HuH-7 (cell line): ENCODE measurements at regions not wholly inside any gene's neighbourhood (a gene's known extent, or its start where the extent isn't known, plus 50 kb on each side); places are given as distances from the start of the nearest gene placed in this dataset.
"Not testable (repeated sequence)": the region's sequence is repeated elsewhere in the genome, so short reads cannot be mapped to it uniquely, and the experiment has no call there.

Source experiments
- DNase-seq: peaks from one replicate; pipeline ENCODE4 v3.0.0; 2011; ENCODE audit warnings: low spot score

DNA sequence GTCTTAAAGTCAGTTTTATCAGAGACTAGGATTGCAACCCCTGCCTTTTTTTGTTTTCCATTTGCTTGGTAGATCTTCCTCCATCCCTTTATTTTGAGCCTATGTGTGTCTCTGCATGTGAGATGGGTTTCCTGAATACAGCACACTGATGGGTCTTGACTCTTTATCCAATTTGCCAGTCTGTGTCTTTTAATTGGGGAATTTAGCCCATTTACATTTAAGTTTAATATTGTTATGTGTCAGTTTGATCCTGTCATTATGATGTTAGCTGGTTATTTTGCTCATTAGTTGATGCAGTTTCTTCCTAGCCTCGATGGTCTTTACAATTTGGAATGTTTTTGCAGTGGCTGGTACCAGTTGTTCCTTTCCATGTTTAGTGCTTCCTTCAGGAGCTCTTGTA, 93.3 kb upstream of the GALNT18 start:
- not testable (repeated sequence) for DNase-seq

DNA sequence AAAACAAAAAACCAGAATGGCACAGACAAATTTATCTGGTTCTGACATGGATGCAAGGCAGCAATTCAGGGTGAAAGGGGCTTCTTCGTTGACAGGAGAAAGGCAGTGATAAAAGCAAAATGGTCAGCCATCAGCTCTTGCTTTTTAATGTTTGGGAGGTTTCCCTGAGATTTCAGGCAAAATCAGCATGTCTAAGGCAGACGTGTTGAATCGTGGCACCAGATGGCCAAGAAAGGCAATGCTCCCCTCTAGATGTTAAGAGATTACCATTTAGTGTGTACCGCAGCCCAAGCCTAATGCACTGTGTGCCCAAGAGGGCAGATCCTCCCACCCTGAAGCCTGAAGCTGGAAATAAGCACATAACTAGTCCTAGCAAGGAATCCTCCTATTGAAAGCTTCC, 88.8 kb upstream of the GALNT18 start:
- DNase-seq, result no peak

DNA sequence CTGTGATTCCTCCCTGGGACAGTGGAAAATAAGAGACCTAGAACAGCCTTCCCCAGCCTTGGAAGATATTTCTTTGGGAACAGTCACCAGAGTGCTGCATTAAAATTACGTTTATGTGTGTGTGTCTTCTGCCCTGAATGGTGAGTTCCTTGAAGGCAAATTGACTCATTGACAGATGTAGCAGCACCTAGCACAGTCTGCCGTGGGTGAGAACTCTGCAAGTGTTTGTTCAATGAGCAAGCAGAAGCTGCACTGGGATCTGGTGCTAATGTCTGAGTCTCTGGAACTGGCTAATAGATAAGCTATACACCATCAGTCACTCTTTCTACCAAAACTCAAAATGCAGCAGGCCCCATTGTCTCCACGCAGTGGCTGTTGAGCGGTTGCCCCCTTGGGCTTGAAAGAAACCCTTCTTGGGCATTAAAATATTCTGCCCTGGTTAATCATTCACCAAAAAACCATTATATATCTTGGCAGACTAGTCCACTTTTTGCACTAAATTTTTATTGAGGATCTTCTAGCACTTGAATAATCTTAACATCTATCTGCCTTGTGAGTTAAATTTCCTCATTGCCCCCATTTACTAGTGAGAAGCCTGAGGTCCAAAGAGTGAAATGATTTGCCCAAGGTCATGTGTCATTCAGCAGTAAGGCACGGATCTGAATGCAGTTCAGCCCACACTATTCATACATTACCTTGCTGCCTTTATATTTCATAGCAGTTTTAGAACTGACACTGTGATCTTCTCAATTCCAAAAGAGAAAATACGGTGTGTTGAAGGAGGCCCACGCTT, 87.8 kb upstream of the GALNT18 start:
- DNase-seq, result no peak

DNA sequence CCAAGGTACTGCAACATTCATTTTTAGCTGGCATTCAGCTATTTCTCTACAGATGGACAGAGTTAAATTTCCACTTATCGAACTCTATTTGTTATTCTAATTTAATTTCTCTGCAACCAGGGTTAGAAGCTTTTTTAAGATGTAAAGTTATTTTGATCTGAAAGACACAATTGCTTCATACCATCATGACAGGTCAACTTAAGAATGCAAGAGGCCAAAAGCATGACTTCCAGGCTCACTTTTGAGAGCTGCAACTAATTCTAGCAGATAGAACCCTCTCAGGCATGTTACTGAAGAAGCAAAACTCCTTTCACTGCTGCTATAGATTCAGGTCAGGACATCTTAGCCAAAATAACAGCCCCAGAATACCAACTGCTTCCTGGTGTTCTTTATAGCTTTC, 86.5 kb upstream of the GALNT18 start:
- DNase-seq, result no peak

DNA sequence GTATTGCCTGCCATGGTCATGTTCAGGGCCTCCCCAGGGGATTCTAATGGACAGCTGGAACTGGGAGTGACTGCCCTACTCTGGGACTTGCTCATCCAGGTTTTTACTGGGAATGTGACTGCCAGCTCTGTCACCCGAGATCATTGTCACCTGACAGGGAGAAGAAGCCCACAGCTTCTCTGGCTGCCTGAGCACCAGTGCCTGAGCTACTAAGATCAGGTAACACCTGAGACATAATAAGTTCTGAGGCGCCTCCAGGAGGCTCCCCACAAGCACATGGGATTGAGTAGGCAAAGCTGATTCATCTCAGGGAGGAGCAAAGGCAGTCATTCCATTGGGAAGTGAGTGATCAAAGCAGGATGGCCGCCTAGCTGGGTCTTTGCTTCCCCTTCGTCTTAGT, 84.2 kb upstream of the GALNT18 start:
- no peak for DNase-seq

DNA sequence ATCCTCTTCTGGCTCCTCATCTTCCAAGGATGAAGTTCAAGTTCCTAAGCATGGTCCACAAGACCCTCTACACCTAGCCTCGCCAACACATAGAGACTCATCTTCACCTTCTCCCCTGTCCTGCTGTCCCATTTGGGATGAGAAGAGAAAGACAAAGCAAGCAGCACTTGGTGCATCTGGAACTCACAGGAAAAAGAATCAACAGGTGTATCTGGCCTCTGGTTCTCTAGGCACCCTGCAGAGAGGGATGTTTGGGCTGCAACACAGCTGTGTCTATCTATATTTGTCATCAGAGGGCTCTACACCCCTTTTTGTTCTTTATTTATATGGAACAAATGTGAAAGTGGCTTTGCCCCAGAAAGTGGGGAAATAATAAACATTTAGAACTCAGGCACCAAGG, 82.1 kb upstream of the GALNT18 start:
- DNase-seq, result no peak

DNA sequence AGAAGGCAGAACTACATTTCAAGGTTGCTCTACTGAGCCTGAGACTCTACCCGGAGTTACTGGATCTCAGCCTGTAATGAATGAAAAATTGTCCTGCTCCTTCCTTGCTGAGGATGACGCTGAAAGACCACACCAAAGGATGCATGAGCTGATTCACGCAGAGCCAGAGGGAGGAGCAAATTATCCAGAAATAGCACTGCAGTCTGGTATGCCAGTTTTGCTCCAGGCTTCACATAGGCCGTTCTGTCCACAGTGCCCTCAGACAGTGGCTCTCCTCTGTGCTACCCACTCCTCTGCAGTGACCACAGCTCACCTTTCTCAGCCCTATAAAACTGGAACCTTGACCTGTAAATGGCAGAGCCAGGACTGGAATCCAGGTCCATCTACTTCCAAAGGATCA, 79.3 kb upstream of the GALNT18 start:
- DNase-seq, result no peak

DNA sequence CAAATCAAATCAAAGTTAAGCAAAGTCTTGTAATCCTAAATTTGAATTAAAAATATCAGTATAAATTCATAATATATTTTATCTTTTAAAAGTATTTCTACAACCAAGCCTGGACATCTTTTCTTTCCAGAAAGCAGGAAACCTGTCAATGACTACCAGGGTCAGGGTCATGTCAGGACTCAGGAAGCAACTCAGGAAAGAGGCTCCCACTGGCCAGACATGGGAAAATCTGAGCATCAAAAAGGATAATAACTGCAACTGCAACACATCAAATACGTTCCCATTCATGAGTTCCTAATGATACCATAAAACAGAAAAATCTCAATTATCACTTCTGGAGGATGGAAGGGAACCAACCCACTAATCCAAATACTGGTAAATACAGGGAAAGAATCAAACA, 76.0 kb upstream of the GALNT18 start:
- DNase-seq, result no peak

DNA sequence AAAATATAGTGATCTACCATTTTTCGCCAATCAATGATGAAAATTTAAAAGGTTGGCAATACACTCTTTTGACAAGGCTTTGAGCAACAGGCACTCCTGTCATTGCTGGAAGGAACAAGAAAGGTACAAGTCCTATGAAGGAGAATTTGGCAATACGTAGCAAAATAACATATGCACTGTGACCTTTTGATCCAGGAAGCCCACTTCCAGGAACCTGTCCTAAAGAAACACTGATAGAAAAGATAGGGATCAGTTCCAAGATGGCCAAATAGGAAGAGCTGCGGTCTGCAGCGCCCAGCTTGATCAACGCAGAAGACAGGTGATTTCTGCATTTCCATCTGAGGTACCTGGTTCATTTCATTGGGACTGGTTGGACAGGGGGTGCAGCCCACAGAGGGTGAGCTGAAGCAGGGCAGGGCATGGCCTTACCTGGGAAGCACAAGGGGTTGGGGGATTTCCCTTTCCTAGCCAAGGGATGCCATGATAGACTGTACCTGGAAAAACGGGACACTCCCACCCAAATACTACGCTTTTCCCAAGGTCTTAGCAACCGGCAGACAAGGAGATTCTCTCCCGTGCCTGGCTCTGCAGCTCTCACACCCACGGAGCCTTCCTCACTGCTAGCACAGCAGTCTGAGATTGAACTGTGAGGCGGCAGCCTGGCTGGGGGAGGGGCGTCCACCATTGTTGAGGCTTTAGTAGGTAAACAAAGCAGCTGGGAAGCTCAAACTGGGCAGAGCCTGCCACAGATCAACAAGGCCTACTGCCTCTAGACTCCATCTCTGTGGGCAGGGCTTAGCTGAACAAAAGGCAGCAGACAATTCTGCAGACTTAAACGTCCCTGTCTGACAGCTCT, 69.7 kb upstream of the GALNT18 start:
- DNase-seq, result no peak

DNA sequence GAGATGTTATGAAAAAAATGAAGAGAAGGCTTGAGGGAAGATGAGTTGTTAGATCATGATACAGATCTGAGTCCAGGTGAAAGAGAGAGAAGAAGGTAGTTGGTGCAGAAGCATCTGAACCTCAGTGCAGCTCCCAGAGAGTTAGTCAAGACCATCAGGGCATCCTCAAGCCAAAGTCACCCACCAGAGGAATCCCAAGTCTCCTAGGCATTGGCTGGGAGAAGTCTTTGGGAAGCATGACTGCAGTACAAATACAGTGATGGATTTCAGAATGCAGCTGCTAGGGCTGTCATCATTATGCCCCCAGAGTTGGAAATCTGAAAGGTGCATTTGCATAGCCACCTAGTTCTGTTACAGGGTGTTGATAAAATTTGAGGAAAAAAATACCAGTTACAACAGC, 59.7 kb upstream of the GALNT18 start:
- DNase-seq, result no peak

DNA sequence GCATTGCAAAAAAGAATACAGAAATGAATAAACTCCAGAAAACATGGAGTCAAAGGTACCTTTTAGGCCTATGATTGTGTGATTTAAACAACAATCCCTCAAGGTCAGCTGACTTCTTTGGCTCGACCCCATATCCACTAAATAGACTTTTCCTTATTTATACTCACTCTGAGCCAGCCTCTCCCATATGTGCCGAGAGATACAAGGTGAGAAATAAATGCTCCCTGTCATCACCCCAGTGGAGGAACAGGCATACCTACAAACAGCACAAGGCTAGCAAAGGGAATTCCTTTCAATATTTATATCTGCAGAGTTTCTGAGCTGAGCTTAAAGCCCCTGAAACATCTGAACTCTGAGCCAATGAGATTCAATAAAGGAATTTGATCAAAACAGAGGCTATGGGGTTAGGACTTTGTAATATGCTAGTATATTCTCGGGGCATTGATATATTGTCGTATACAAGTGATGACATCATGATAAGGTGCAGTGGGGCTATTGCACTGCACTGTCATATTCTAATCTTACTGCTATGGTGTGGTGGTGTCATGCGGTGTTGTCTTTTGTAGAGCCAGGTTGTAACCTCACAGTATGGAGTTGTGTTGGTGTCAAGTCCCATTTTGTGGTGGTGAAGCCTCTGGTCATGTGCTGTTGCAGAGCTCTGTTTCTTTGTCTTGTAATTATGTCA, 56.0 kb upstream of the GALNT18 start:
- DNase-seq, result no peak

DNA sequence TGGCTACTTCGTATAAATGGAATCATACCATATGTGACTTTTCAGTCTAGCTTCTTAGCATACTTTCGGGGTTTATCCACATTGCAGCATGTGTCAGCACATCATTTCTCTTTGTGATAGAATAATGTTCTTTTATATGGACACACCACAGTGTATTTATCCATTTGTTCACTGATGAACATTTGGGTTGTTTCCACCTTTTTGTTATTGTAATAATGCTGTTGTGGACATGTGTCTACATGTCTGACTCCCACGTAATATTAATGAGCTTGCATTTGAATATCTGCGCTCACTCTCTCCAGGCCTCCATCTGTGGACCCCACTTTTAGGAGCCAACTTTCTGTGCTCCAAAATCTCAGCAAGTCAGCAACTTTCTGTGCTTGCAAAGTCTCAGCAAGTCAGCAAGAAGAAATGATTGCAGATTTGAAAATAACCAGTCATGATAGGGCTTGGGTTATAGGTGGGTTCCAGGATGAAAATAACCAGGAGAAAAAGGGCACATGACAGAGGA, 53.9 kb upstream of the GALNT18 start:
- DNase-seq, result no peak

DNA sequence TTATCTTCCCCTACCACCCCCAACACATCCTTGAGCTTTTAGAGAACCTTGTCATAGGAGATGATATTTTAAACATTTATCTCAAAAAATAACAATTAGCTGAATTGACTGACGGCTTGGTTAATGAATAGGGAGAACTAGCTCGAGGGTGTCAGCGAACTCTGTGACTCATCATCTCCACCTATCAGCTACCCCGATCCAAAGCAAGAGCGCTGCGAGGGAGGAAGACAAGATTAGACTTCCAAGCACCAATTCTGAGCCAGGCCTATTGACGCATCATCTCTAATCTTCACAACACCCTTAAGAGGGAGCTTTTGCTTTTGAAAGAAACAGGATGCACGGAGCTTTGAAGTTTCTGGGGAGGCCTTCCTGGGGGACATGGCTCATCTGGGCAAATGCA, 51.0 kb upstream of the GALNT18 start:
- no peak for DNase-seq

DNA sequence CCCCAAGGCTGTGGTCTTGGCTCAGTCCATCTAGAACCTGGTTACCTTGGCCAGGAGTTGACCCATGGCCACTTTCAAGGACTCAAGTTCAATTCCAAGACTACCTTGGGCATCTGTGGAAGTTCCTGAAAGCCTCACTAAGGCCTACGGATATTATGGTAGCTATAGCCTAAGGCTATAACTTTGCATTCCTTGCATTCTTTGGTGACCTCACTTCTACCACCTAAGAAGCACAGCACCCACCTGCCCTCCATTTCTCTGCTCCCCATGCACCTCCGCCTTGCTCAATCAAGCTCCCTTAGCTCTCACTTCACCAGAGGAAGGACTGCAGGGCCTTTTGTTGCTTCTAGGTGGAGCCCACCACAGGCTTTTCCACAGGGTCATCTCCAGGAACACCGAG, 50.3 kb upstream of the GALNT18 start:
- no peak for DNase-seq
